ENCODE measurements at regions not wholly inside any gene's neighbourhood (a gene's known extent, or its start where the extent isn't known, plus 50 kb on each side); places are given as distances from the start of the nearest gene placed in this dataset.
"Not testable (repeated sequence)": the region's sequence is repeated elsewhere in the genome, so short reads cannot be mapped to it uniquely, and the experiment has no call there.

DNA sequence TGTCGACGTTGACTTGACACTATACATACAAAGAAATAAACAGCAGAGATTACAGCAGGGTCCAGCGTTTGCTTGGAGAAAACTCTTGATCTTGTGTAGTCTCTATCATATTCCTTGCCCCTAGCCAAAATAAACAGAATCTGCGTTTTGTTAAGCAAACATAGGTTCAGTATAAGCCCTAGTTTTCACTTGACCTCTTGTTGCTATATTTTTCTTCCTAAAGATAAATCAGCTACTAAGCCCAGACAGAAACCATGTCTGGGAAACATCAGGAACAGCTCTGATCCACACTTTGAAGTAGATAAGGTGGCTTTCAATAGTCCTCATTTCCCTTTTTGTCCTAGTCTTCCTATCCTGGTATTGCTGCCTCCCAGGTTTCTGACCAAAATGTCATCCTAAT lies 328.2 kb upstream of the MAGI2 start:
- peak; percentile 59 for DNase-seq (ENCODE audit: low spot score)

DNA sequence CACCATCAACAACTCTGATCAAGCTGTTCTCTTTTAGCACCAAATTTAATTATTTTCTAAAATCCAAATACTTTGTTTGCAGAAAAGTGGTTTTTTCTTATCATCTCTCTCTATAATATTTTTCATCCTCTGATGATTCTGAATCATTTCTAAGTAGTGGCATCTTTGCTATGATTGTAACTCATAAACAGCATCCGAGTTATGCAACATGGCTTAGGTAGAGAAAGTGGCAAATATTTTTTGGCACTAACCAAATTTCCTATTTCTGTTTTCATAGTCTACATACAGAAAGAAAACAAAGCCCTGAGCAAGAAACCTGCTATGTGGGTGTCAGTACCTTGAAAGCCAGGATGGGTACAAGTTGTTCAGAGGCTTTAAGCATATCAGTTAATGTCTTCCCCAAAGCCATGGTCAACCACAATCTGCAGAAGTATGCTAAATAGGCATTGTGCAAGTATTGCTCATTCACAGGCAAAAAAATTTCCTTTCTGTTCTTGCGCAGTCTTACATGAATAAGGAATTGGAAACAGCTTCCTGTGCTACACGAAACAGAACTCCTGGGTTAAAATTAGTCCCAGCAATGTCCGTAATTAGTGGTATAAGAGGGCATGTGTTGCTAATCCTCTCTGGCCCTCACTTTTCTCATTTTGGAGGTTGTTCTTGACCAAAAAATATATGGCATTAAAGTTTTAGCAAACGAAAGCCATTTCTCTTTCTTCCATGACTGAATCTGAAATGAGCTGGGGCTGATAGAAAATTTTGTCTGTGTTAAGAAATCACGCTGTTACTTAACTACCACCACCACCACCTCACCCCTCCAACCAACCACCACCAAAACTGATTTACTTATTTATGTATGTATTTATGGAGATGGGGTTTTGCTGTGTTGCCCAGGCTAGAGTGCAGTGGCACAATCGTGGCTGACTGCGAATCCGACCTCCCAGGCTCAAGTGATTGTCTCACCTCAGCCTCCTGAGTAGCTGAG lies 325.6 kb upstream of the MAGI2 start:
- DNase-seq (ENCODE audit: low spot score): no peak

DNA sequence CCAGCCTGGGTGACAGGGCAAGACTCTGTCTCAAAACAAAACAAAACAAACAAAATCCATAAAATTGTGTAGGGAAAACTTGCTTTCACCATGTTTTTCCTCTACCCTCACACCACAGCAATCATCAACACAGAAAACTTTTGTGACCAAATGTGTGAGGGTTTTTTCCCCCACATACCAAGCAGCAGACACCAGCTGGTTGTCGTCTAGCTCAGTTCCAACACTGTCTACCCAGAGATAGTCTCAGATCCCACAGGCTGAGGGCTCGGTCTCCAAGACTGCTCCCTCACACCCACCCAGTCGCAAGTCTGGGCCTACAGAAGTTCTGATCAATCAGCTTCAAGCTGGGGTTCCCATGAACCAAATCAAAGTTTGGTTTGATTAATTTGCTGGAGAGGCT lies 322.4 kb upstream of the MAGI2 start:
- no peak for DNase-seq (ENCODE audit: low spot score)

DNA sequence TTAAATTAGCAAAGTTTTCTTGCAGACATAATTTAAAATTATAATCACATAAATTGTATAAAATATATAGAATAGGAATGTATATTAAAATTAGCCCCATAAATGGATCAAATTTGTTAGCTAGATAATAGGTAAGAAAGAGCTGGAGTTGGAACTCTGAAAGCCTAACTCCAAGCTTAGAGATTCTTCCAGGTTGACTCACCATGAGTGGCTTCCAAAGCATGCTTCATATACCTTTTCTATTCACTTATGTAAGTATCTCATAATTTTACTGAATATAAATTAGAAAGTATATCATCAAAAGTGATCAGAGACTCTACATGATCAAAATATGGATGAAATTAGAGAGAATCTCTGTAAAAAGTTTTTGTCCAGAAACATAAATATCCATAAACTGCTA lies 320.7 kb upstream of the MAGI2 start:
- no peak for DNase-seq (ENCODE audit: low spot score)

DNA sequence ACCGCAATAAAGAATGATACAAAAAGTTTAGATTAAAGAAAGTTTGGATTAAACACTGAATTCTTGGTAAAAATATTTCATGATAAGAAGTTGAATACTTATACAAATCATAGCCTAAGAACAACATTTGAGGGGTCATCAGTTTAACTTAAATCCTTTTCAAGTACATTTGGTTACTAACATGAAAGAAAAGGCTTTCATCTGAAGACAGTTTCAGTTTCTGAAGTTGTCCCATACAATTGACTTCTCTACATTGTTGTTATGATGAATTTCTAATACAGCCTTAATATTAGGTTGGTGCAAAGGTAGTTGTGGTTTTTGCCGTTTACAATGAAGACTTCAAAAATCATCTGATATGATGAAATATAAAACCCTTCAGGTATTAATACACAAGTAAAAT lies 317.5 kb upstream of the MAGI2 start:
- no peak for DNase-seq (ENCODE audit: low spot score)

DNA sequence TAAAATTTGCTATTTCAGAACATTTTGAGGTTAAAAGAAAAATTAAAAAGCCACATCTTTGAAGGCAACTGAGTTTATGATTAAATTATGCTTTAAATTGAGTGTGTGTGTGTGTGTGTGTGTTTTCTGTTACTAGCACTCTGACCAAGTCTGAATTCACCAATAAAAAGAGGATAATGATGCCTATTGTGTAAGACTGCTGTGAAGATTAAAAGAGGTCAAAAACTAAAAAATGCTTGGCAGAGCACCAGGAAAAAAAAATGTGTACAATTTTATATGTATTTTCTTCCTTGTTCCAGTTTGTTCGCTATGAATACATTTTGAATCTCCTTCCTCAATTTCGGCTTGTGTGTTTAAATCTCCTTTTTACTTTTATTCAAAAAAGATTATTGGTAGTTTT lies 316.6 kb upstream of the MAGI2 start:
- DNase-seq (ENCODE audit: low spot score): no peak

DNA sequence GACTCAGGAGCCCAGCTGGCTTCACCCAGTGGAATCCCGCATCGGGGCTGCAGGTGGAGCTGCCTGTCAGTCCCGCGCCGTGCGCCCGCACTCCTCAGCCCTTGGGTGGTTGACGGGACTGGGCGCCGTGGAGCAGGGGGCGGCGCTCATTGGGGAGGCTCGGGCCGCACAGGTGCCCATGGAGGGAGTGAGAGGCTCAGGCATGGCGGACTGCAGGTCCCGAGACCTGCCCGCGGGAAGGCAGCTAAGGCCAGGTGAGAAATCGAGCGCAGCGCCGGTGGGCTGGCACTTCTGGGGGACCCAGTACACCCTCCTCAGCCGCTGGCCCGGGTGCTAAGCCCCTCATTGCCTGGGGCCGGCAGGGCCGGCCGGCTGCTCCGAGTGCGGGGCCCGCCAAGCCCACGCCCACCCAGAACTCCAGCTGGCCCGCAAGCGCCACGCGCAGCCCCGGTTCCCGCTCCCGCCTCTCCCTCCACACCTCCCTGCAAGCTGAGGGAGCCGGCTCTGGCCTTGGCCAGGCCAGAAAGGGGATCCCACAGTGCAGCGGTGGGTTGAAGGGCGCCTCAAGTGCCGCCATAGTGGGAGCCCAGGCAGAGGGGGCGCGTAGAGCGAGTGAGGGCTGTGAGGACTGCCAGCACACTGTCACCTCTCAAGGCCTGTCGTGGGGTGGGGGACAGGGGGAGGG lies 314.6 kb upstream of the MAGI2 start:
- DNase-seq (ENCODE audit: low spot score): not testable (repeated sequence)

DNA sequence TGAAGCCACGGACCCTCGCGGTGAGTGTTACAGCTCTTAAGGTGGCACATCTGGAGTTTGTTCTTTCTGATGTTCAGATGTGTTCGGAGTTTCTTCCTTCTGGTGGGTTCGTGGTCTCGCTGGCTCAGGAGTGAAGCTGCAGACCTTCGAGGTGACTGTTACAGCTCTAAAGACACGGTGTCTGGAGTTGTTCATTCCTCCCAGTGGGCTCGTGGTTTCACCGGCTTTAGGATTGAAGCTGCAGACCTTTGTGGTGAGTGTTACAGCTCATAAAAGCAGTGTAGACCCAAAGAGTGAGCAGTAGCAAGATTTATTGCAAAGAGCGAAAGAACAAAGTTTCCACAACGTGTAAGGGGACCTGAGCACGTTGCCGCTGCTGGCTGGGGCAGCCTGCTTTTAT lies 313.7 kb upstream of the MAGI2 start:
- DNase-seq (ENCODE audit: low spot score): not testable (repeated sequence)

DNA sequence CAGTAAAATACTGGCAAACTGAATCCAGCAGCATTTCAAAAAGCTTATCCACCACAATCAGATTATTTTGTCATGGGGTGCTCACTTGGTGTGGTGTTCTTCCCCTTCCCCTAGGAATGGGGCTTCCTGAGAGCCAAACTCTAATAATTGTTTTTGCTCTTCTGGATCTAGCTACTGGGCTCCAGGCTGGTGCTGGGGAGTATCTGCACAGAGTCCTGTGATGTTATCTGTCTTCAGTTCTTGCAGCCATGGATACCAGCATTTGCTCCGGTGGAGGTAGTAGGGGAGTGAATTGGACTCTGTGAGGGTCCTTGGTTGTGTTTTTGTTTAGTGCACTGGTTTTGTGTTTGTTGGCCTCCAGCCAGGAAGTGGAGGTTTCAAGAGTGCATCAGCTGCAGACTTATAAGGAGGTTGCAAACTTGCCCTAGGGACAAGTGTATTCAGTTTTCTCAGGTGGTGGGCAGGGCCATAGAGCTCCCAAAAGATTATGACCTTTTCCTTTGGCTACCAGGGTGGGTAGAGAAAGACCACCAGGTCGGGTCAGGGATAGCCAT lies 308.5 kb upstream of the MAGI2 start:
- peak; percentile 24 for DNase-seq (ENCODE audit: low spot score)

DNA sequence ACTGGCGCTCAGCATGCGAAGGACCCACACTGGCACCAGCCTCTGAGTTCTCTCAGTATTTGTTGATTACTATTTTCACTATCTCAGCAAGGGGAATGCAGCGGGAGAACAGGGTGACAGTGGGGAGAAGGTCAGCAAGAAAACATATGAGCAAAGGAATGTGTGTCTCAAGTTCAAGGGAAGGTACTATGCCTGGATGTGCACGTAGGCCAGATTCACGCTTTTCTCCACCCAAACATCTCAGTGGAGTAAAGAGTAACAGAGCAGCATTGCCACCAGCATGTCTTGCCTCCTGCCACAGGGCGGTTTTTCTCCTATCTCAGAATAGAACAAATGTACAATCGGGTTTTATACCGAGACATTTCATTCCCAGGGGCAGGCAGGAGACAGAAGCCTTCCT lies 297.5 kb upstream of the MAGI2 start:
- not testable (repeated sequence) for DNase-seq (ENCODE audit: low spot score)

DNA sequence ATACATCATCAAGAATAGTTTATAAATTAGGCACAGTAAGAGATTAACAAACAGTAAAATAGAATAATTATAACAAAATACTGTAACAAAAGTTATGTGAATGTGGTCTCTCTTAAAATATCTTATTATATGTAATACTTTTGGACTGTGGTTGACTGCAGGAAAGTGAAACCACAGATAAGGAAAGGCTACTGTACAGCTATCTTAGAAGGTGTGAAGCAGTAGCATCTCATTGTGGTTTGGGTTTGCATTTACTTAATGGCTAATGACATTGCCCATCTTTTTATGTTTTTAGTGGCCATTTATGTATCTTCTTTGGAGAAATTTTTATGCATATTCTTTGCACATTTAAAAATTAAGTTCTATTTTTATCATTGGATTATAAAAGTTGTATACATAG lies 296.4 kb upstream of the MAGI2 start:
- no peak for DNase-seq (ENCODE audit: low spot score)

DNA sequence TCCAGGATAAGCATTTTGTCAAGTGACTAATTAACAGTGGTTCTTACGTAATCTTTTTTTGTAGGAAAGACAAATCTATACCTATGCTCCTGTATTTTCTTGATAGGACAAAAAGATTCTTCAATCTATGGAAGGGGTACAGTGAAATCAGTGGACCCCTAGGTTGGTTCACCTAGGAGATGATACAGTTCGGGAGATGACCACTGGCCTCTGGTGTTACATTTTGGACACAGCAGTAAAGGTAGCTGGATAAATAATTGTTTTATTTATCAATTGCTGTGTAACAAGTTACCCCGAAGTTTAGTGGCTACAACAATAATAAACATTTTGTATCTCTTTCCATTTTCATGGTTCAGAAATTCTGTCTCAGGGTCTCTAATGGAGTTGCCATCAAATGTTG lies 288.2 kb upstream of the MAGI2 start:
- no peak for DNase-seq (ENCODE audit: low spot score)

DNA sequence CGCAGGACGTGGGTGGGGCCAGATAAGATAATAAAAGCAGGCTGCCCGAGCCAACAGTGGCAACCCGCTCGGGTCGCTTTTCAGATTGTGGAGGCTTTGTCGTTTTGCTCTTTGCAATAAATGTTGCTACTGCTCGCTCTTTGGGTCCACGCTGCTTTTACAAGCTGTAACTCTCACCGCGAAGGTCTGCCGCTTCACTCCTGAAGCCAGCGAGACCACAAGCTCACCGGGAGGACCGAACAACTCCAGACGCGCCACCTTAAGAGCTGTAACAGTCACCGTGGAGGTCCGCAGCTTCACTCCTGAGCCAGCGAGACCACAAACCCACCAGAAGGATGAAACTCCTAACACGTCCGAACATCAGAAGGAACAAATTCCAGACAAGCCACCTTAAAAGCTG lies 286.6 kb upstream of the MAGI2 start:
- no peak for DNase-seq (ENCODE audit: low spot score)

DNA sequence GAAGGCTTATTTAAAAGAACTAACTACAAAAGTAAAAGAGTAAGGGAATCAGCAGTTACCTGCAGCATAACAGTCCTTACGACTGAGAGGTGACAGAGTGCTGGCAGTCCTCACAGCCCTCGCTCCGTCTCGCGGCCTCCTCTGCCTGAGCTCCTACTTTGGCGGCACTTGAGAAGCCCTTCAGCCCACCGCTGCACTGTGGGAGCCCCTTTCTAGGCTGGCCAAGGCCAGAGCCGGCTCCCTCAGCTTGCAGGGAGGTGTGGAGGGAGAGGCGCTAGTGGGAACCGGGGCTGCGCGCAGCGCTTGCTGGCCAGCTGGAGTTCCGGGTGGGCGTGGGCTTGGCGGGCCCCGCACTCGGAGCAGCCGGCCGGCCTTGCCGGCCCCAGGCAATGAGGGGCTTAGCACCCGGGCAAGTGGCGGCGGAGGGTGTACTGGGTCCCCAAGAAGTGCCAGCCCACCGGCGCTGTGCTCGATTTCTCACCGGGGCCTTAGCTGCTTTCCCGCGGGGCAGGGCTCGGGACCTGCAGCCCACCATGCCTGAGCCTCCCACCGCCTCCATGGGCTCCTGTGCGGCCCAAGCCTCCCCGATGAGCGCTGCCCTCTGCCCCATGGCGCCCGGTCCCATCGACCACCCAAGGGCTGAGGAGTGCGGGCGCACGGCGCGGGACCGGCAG lies 285.7 kb upstream of the MAGI2 start:
- DNase-seq (ENCODE audit: low spot score): not testable (repeated sequence)

DNA sequence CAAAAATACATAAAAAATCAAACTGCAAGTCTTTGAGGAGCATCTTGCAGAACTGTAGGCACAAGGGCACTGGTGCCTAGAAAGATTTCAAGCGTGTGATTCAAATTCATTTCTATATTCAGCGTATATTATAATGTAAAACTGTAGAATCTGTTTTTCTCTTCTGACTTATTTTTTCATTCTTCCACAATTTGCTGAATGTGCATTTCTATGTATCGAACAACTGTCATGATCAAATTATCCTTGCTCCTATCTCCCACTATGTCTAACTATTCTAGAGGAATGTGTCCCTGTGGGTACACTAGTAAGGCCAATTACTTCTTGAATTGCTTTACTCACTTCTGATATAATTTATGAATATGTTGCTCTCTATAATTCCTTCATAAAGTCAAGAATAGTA lies 283.0 kb upstream of the MAGI2 start:
- no peak for DNase-seq (ENCODE audit: low spot score)

DNA sequence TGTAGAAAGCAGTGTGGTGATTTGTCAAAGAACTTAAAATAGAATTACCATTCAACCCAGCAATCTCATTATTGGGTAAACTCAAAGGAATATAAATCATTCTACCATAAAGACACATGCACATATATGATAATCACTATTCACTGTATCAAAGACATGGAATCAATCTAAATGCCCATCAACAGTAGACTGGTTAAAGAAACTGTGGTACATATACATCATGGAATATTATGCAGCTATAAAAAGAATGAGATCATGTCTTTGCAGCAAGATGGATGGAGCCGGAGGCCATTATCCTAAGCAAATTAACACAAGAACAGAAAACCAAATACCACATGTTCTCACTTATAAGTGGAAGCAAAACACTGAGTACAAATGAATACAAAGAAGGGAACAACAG lies 281.5 kb upstream of the MAGI2 start:
- DNase-seq (ENCODE audit: low spot score): no peak

DNA sequence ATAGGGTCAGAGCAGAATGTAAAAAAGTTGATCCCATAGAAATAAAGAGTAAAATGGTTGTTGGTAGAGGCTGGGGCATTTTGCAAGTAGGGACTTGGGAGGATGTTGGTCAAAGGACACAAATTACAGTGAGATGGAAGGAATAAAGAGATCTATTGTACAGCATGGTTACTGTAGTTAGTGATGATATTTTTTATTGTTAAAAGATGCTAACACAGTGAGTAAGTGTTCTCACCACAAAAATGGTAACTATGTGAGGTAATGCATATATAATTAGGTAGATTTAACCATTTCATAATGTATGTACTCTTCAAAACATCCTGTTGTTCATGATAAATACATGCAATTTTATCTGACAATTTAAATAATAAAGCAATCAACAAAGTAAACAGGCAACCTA lies 280.7 kb upstream of the MAGI2 start:
- DNase-seq (ENCODE audit: low spot score): no peak

DNA sequence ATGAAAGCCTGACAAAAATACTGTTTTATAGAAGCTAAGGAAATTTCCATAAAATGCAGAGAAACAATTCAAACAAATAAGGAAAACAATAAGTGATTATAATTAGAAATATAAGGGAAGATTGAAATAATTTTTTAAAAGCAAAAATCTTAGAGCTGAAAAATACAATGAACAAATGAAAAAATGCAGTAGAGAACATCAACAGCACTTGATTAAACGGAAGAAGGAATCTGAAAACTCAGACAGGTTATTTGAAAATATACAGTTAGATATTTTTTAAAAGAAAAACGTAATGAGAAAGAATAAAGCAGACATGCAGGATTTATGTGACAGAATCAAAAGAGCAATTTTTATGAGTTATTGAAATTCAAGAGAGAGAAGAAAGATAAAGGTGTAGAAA lies 279.1 kb upstream of the MAGI2 start:
- DNase-seq (ENCODE audit: low spot score): no peak

DNA sequence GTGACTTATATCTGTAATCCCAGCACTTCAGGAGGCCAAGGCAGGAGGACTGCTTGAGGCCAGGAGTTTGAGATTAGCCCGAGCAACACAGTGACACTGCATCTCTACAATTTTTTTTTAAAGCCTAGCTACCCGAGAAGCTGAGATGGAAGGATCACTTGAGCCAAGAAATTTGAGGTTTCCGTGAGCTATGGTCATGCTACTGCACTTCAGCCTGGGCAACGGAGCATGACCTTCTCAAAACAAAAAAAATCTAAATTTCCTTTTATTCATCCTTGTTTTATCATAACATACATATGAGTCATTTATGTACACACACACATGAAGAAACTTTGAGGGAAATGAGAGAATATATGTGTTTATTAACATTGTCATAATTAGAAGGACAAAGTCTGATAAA lies 277.5 kb upstream of the MAGI2 start:
- DNase-seq (ENCODE audit: low spot score): no peak

DNA sequence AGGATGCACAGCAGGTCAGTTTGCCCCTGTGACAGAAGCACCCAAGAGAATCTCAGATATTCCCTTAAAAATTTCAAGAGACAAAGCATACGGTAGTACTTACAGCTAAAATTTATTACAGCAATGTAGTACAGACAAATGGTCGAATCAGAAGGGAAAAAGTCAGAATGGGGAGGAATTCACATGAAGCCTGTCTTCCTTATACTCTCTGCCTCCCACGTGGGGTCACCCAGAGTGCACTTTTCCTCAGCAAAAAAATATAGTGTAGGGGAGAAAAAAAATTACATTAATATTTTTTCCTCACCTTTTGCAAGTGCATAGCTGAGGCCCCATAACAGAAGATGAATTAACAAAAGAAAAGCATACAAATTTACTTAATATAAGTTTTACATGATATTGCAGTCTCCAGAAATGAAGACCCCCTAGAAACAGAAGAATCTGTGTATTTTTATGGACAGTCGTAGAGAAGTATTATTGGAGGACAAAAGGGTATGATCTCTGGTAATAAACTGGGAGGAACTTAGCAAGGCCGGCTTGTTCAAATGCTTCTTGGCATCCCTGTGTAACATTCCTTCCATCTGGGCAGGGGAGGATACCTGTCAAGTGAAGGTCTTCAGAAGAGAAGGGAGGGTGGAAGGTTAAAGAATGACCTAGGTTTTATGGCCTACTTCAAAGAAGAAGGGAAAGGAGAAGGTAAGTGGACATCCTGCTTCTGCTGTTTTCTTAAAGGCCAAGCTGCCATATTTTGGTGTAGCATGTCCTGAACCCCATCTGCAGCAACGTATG lies 270.6 kb upstream of the MAGI2 start:
- no peak for DNase-seq (ENCODE audit: low spot score)

DNA sequence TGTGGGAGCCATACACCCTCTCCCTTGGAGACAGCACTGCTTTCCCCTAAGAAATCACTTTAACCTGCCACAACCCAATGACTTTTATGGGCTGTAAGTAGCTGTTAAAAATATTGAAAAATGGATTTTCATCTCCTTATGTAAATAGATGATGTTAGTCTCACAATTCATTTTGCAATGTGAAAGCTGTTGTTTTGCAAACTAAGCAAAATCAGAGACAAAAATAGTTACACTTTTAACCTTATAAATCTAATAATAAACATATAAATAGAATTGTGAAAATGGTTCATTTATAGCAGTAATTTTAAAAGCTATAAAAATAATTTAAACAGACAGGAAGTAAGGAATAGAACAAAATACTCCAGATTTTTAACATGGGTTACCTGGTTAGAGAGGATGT lies 268.8 kb upstream of the MAGI2 start:
- DNase-seq (ENCODE audit: low spot score): no peak

All from SK-N-DZ (cell line).